ENCODE measurements at regions not wholly inside any gene's neighbourhood (a gene's known extent, or its start where the extent isn't known, plus 50 kb on each side); places are given as distances from the start of the nearest gene placed in this dataset.

DNA sequence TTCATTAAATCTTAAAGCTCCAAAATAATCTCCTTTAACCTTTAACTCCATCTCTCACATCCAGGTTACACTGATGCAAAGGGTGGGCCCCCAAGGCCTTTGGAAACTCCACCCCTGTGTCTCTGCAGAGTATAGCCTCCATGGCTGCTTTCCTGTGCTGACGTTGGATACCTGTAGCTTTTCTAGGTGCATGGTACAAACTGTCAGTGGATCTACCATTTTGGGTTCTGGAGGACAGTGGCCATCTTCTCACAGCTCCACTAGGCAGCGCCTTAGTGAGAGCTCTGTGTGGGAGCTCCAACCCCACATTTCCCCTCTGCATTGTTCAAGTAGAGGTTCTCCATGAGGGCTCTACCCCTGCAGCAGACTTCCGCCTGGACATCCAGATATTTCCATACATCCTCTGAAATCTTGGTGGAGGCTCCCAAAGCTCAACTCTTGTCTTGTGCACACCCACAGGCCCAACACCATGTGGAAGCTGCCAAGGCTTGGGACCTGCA is 162.2 kb downstream of the RASSF9 start:
- TF ChIP-seq, protein P1, sequence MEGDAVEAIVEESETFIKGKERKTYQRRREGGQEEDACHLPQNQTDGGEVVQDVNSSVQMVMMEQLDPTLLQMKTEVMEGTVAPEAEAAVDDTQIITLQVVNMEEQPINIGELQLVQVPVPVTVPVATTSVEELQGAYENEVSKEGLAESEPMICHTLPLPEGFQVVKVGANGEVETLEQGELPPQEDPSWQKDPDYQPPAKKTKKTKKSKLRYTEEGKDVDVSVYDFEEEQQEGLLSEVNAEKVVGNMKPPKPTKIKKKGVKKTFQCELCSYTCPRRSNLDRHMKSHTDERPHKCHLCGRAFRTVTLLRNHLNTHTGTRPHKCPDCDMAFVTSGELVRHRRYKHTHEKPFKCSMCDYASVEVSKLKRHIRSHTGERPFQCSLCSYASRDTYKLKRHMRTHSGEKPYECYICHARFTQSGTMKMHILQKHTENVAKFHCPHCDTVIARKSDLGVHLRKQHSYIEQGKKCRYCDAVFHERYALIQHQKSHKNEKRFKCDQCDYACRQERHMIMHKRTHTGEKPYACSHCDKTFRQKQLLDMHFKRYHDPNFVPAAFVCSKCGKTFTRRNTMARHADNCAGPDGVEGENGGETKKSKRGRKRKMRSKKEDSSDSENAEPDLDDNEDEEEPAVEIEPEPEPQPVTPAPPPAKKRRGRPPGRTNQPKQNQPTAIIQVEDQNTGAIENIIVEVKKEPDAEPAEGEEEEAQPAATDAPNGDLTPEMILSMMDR (IDR thresholded peaks at IDR 0.05; ENCODE audit: insufficient read depth, low read depth, low read length) = no peak
- no peak for TF ChIP-seq EZH2 (IDR thresholded peaks at IDR 0.05; ENCODE audit: insufficient read depth, low read length)

Measured in astrocyte (in vitro differentiated cells and primary cell).